ENCODE measurements at regions not wholly inside any gene's neighbourhood (a gene's known extent, or its start where the extent isn't known, plus 50 kb on each side); places are given as distances from the start of the nearest gene placed in this dataset.

DNA sequence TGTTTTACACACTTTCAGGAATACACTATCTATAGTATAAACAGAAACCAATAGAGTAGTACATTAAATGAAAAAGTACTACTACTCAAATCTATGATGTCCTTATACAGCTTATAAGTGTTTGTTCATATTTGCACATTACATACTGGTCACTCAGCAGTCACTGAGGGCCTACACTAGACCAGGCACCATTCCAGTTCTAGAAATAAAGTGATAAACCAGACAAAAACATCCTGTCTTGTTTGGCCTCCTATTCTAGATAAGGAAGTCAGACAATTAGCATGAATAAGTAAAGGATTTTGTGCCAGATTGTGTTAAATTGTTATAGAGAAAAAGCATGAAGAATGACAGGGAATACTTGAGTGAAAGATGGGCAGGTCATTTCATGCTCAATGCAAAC, 219.0 kb downstream of the CRPPA start:
- TF ChIP-seq CTCF (IDR thresholded peaks at IDR 0.05; ENCODE audit: low read length), result no peak
- TF ChIP-seq EZH2phosphoT487 (IDR thresholded peaks at IDR 0.05; ENCODE audit: low read length), result no peak
- no peak for TF ChIP-seq EZH2 (optimal IDR thresholded peaks at IDR 0.05; ENCODE audit: low read depth, low read length)

All from MM.1S (cell line).